GM06990 (cell line): ENCODE measurements at regions not wholly inside any gene's neighbourhood (a gene's known extent, or its start where the extent isn't known, plus 50 kb on each side); places are given as distances from the start of the nearest gene placed in this dataset.
"Not testable (repeated sequence)": the region's sequence is repeated elsewhere in the genome, so short reads cannot be mapped to it uniquely, and the experiment has no call there.

ENCODE experiments used
- DNase-seq: peaks from one replicate; pipeline ENCODE4 v3.0.0-alpha.2; 2011; ENCODE audit not compliant: insufficient read length; ENCODE audit errors: extremely low read depth
- H3K27me3 ChIP-seq: replicated peaks from 2 replicates; pipeline ENCODE4 v1.6.0; 2011; ENCODE audit warnings: low read length; ENCODE audit not compliant: control insufficient read depth, insufficient read depth
- H3K36me3 ChIP-seq: 2 replicates; pipeline ENCODE4 v1.5.1; 2011; ENCODE audit warnings: low read length; ENCODE audit not compliant: control insufficient read depth, insufficient read depth
- H3K4me3 ChIP-seq: replicated peaks from 2 replicates; pipeline ENCODE4 v1.5.1; 2011; ENCODE audit warnings: low read depth, mild to moderate bottlenecking, control low read depth, low read length
- TF ChIP-seq, protein P1 (sequence below): IDR thresholded peaks from 2 replicates; pipeline ENCODE4 v1.5.1; 2011; ENCODE audit warnings: low read length, control low read depth, mild to moderate bottlenecking, inconsistent platforms; ENCODE audit not compliant: insufficient read depth, poor library complexity, severe bottlenecking

DNA sequence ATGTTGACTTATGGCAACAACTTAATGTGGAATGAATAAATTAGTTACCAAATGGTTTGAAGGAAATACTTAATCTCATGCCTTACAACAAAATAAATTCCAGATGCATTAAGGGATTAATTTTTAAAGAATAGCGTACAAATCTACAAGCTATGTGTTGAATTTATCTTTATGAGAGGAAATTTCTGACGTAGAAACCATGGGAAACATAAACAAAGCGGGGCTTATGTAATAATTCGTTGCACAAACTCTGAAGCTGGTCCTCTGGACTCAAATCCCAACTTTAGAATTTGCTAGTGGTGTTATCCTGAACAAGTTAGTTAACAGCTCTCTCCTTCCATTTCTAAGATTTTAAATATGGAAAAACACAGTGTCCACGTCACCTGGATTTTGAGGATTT is 137.4 kb upstream of the CALCR start:
- H3K27me3 ChIP-seq = no peaks in the 10 kb centered on the region
- H3K36me3 ChIP-seq = no peaks in the 10 kb centered on the region
- no peak overlapping the region for H3K4me3 ChIP-seq
- TF ChIP-seq, protein P1, sequence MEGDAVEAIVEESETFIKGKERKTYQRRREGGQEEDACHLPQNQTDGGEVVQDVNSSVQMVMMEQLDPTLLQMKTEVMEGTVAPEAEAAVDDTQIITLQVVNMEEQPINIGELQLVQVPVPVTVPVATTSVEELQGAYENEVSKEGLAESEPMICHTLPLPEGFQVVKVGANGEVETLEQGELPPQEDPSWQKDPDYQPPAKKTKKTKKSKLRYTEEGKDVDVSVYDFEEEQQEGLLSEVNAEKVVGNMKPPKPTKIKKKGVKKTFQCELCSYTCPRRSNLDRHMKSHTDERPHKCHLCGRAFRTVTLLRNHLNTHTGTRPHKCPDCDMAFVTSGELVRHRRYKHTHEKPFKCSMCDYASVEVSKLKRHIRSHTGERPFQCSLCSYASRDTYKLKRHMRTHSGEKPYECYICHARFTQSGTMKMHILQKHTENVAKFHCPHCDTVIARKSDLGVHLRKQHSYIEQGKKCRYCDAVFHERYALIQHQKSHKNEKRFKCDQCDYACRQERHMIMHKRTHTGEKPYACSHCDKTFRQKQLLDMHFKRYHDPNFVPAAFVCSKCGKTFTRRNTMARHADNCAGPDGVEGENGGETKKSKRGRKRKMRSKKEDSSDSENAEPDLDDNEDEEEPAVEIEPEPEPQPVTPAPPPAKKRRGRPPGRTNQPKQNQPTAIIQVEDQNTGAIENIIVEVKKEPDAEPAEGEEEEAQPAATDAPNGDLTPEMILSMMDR = no peak
- DNase-seq = no peak

GRCh38 chr7:93708255-93708654 is 133.7 kb upstream of the CALCR start:
- not testable (repeated sequence) for H3K27me3 ChIP-seq, H3K36me3 ChIP-seq, DNase-seq, H3K4me3 ChIP-seq

DNA sequence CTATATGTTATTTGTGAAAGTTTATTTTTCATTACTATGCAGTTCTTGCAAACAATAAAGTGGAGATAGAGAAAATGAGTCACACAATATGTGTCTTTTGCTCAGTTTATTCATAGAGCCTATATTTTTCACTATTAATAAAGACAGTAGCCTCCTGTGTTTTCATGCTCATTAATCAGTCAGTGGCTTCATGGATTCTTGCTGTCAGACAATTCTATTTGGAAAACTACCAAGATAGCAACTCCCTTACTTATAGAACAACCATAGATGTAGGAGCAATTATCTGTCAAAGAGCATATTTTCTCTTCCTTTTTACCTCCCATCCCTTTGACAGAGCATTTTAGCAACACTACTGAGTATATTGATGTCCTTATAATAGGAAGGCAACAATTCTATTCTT is 132.7 kb upstream of the CALCR start:
- no peak for DNase-seq
- Histone ChIP-seq H3K36me3 (no peaks in the 10 kb centered on the region), H3K27me3 (no peaks in the 10 kb centered on the region), H3K4me3 (no peak overlapping the region)
- TF ChIP-seq, protein P1 = no peak

DNA sequence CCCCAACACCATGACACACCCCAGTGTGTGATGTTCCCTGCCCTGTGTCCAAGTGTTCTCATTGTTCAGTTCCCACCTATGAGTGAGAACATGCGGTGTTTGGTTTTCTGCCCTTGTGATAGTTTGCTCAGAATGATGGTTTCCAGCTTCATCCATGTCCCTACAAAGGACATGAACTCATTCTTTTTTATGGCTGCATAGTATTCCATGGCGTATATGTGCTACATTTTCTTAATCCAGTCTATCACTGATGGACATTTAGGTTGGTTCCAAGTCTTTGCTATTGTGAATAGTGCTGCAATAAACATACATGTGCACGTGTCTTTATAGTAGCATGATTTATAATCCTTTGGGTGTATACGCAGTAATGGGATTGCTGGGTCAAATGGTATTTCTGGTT is 131.6 kb upstream of the CALCR start:
- DNase-seq, H3K27me3 ChIP-seq, H3K36me3 ChIP-seq, H3K4me3 ChIP-seq: not testable (repeated sequence)

- Histone ChIP-seq H3K4me3 (no peak overlapping the region), H3K27me3 (no peaks in the 10 kb centered on the region), H3K36me3 (no peaks in the 10 kb centered on the region)
- TF ChIP-seq, protein P1 = no peak
- DNase-seq = no peak
These were observed 129.7 kb upstream of the CALCR start for GRCh38 chr7:93704217-93704616.

DNA sequence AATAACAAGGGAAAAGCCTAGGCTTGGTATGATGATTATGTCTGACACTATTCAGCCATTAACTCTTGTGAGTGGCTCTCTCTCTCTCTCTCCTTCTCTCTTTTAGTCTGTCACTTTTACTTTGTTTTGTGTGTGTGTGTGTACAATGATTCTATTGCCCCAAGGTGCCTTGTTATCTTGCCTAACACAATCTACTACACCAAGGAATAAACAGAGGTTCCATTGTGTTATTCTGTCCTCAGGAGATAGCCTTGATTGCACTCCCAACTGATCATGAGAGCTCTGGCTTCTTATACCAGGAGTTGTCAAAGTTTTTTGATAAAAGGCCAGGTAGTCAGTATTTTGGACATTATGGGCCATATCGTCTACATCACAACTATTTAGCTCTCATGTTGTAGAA is 123.4 kb upstream of the CALCR start:
- TF ChIP-seq, protein P1 = no peak

DNA sequence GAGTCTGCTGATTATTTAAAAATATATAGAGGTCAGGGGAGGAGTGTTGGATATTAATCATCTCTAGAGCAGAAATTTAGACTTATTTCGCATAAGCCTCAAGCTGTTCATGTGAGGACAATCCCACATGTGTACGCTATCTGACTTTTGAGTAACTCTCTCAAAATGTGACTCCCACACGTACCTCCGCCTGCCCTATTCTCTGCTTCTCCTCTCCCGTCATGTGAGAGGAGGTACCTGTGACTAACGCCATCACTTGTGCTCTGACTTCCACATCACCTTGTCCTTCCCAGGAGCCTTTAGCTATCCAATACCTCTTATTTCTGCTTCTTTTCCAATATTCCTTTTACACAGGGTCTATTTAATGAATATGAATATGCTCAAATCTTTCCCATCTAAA is 119.3 kb upstream of the CALCR start:
- no peaks in the 10 kb centered on the region for H3K27me3 ChIP-seq
- no peak overlapping the region for H3K4me3 ChIP-seq
- no peak for DNase-seq
- TF ChIP-seq, protein P1 = no peak
- no peaks in the 10 kb centered on the region for H3K36me3 ChIP-seq

More for the DNA sequence above, 123.4 kb upstream of the CALCR start:
- no peaks in the 10 kb centered on the region for H3K27me3 ChIP-seq
- H3K4me3 ChIP-seq = no peak overlapping the region
- H3K36me3 ChIP-seq = no peaks in the 10 kb centered on the region
- DNase-seq = no peak
